ENCODE measurements at regions not wholly inside any gene's neighbourhood (a gene's known extent, or its start where the extent isn't known, plus 50 kb on each side); places are given as distances from the start of the nearest gene placed in this dataset.
A peak's percentile ranks its signal among the peaks of the same experiment; 100 is the strongest.
"Not testable (repeated sequence)": the region's sequence is repeated elsewhere in the genome, so short reads cannot be mapped to it uniquely, and the experiment has no call there.

GRCh38 chr3:10707400-10708215 lies 108.4 kb upstream of the SLC6A11 start:
- DNase-seq, result no peak

- no peak for DNase-seq
Measured at GRCh38 chr3:10708216-10708893, 107.7 kb upstream of the SLC6A11 start.

GRCh38 chr3:10709110-10709781 lies 106.8 kb upstream of the SLC6A11 start:
- no peak for DNase-seq

- no peak for DNase-seq
Measured at GRCh38 chr3:10712121-10712520, 103.9 kb upstream of the SLC6A11 start.

GRCh38 chr3:10713656-10714055 lies 102.4 kb upstream of the SLC6A11 start:
- DNase-seq, result no peak

- DNase-seq, result no peak
Measured at GRCh38 chr3:10715886-10716285, 100.1 kb upstream of the SLC6A11 start.

- DNase-seq, result no peak
Measured at GRCh38 chr3:10716964-10717363, 99.1 kb upstream of the SLC6A11 start.

- DNase-seq, result no peak
Measured at GRCh38 chr3:10717756-10718155, 98.3 kb upstream of the SLC6A11 start.

GRCh38 chr3:10721101-10721500 lies 94.9 kb upstream of the SLC6A11 start:
- no peak for DNase-seq

GRCh38 chr3:10722911-10723310 lies 93.1 kb upstream of the SLC6A11 start:
- DNase-seq, result no peak

- no peak for DNase-seq
Measured at GRCh38 chr3:10723991-10724390, 92.0 kb upstream of the SLC6A11 start.

GRCh38 chr3:10725067-10725466 lies 91.0 kb upstream of the SLC6A11 start:
- no peak for DNase-seq

GRCh38 chr3:10725846-10726245 lies 90.2 kb upstream of the SLC6A11 start:
- no peak for DNase-seq

GRCh38 chr3:10726787-10727186 lies 89.2 kb upstream of the SLC6A11 start:
- no peak for DNase-seq

- no peak for DNase-seq
Measured at GRCh38 chr3:10729439-10729838, 86.6 kb upstream of the SLC6A11 start.

GRCh38 chr3:10732292-10732691 lies 83.7 kb upstream of the SLC6A11 start:
- no peak for DNase-seq

GRCh38 chr3:10733297-10733696 lies 82.7 kb upstream of the SLC6A11 start:
- DNase-seq, result no peak

- not testable (repeated sequence) for DNase-seq
Measured at GRCh38 chr3:10736444-10736843, 79.6 kb upstream of the SLC6A11 start.

- DNase-seq, result no peak
Measured at GRCh38 chr3:10737785-10738184, 78.2 kb upstream of the SLC6A11 start.

- DNase-seq, result peak; percentile 76
Measured at GRCh38 chr3:10738688-10739372, 77.2 kb upstream of the SLC6A11 start.

- DNase-seq, result no peak
Measured at GRCh38 chr3:10740954-10741353, 75.1 kb upstream of the SLC6A11 start.

GRCh38 chr3:10741891-10742671 lies 73.9 kb upstream of the SLC6A11 start:
- no peak for DNase-seq

All from right hindlimb (tissue), 1 donor.